H1 (cell line): ENCODE measurements at regions not wholly inside any gene's neighbourhood (a gene's known extent, or its start where the extent isn't known, plus 50 kb on each side); places are given as distances from the start of the nearest gene placed in this dataset.

ENCODE experiments used
- BCL11A ChIP-seq, 2 experiments: IDR thresholded peaks; one replicate each; pipeline ENCODE4 v1.6.1; 2011; ENCODE audit warnings: low read depth in 2 of 2, low read length in 2 of 2, mild to moderate bottlenecking in 2 of 2
- GABPA ChIP-seq: IDR thresholded peaks from 2 replicates; pipeline ENCODE4 v1.6.1; 2011; ENCODE audit warnings: mild to moderate bottlenecking, low read length, moderate library complexity, borderline replicate concordance; ENCODE audit not compliant: insufficient read depth
- GTF2F1 ChIP-seq: IDR thresholded peaks from 2 replicates; pipeline ENCODE4 v1.6.1; 2012; ENCODE audit warnings: low read depth, low read length, improper control_type of control experiment, borderline replicate concordance
- RNF2 ChIP-seq: fragments of 200-900, 300-1000 bp; sonication (generic); IDR thresholded peaks from 2 replicates; pipeline ENCODE4 v1.7.1; 2016; ENCODE audit warnings: borderline replicate concordance, low read depth, mild to moderate bottlenecking, antibody characterized with exemption, low read length; ENCODE audit not compliant: poor library complexity, severe bottlenecking; ENCODE audit errors: missing control alignments
- TAF1 ChIP-seq: IDR thresholded peaks from 2 replicates; pipeline ENCODE4 v1.6.1; 2011; ENCODE audit warnings: mild to moderate bottlenecking, low read depth, low read length
- TEAD4 ChIP-seq: IDR thresholded peaks from 2 replicates; pipeline ENCODE4 v1.6.1; 2012; ENCODE audit warnings: low read depth, low read length, inconsistent platforms, mixed read lengths
- TF ChIP-seq, protein P1 (sequence below): fragments of 300-600 bp; sonication (generic); IDR thresholded peaks from 2 replicates; pipeline ENCODE4 v1.7.1; 2012; ENCODE audit warnings: low read length, moderate library complexity, mild to moderate bottlenecking, inconsistent platforms; ENCODE audit not compliant: insufficient replicate concordance

DNA sequence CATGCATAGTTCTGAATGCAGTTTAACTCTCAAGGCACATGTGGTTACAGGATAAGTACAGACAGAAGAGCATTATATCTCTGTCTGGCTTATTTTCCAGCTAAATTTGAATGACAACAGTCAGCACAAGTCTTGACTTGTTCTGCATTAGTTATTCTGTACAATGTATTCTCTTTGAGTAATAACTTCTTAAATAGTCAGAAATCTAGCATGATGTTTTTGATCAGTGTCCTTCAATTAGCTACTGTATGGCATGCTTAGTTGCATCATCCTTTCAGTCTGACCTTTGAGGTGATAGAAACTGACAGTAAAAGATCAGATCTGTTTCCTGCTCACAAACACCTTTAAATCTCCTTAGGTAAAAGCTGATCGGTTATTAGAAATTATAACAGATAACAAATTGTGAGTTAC, 118.1 kb downstream of the ARL4A start (continued):
- TF ChIP-seq, protein P1, sequence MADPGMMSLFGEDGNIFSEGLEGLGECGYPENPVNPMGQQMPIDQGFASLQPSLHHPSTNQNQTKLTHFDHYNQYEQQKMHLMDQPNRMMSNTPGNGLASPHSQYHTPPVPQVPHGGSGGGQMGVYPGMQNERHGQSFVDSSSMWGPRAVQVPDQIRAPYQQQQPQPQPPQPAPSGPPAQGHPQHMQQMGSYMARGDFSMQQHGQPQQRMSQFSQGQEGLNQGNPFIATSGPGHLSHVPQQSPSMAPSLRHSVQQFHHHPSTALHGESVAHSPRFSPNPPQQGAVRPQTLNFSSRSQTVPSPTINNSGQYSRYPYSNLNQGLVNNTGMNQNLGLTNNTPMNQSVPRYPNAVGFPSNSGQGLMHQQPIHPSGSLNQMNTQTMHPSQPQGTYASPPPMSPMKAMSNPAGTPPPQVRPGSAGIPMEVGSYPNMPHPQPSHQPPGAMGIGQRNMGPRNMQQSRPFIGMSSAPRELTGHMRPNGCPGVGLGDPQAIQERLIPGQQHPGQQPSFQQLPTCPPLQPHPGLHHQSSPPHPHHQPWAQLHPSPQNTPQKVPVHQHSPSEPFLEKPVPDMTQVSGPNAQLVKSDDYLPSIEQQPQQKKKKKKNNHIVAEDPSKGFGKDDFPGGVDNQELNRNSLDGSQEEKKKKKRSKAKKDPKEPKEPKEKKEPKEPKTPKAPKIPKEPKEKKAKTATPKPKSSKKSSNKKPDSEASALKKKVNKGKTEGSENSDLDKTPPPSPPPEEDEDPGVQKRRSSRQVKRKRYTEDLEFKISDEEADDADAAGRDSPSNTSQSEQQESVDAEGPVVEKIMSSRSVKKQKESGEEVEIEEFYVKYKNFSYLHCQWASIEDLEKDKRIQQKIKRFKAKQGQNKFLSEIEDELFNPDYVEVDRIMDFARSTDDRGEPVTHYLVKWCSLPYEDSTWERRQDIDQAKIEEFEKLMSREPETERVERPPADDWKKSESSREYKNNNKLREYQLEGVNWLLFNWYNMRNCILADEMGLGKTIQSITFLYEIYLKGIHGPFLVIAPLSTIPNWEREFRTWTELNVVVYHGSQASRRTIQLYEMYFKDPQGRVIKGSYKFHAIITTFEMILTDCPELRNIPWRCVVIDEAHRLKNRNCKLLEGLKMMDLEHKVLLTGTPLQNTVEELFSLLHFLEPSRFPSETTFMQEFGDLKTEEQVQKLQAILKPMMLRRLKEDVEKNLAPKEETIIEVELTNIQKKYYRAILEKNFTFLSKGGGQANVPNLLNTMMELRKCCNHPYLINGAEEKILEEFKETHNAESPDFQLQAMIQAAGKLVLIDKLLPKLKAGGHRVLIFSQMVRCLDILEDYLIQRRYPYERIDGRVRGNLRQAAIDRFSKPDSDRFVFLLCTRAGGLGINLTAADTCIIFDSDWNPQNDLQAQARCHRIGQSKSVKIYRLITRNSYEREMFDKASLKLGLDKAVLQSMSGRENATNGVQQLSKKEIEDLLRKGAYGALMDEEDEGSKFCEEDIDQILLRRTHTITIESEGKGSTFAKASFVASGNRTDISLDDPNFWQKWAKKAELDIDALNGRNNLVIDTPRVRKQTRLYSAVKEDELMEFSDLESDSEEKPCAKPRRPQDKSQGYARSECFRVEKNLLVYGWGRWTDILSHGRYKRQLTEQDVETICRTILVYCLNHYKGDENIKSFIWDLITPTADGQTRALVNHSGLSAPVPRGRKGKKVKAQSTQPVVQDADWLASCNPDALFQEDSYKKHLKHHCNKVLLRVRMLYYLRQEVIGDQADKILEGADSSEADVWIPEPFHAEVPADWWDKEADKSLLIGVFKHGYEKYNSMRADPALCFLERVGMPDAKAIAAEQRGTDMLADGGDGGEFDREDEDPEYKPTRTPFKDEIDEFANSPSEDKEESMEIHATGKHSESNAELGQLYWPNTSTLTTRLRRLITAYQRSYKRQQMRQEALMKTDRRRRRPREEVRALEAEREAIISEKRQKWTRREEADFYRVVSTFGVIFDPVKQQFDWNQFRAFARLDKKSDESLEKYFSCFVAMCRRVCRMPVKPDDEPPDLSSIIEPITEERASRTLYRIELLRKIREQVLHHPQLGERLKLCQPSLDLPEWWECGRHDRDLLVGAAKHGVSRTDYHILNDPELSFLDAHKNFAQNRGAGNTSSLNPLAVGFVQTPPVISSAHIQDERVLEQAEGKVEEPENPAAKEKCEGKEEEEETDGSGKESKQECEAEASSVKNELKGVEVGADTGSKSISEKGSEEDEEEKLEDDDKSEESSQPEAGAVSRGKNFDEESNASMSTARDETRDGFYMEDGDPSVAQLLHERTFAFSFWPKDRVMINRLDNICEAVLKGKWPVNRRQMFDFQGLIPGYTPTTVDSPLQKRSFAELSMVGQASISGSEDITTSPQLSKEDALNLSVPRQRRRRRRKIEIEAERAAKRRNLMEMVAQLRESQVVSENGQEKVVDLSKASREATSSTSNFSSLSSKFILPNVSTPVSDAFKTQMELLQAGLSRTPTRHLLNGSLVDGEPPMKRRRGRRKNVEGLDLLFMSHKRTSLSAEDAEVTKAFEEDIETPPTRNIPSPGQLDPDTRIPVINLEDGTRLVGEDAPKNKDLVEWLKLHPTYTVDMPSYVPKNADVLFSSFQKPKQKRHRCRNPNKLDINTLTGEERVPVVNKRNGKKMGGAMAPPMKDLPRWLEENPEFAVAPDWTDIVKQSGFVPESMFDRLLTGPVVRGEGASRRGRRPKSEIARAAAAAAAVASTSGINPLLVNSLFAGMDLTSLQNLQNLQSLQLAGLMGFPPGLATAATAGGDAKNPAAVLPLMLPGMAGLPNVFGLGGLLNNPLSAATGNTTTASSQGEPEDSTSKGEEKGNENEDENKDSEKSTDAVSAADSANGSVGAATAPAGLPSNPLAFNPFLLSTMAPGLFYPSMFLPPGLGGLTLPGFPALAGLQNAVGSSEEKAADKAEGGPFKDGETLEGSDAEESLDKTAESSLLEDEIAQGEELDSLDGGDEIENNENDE, result no peak
- TF ChIP-seq TAF1 (no peak), BCL11A (IDR thresholded peaks at IDR 0.05; ENCODE audit: low read depth in 2 of 2, low read length in 2 of 2) (no peak), RNF2 (no peak), GABPA (no peak), TEAD4 (no peak), GTF2F1 (no peak)
